GM23338 (cell line): ENCODE measurements at regions not wholly inside any gene's neighbourhood (a gene's known extent, or its start where the extent isn't known, plus 50 kb on each side); places are given as distances from the start of the nearest gene placed in this dataset.

Source experiments
- CTCF ChIP-seq, 2 experiments: fragments of 200-600 bp in 1 of 2; sonication (generic) in 1 of 2; conservative IDR thresholded peaks; 2 replicates each; pipeline versions ENCODE4 v1.5.1 to v1.6.1; 2016 to 2017; ENCODE audit warnings: antibody characterized with exemption in 2 of 2, low read depth in 2 of 2, mild to moderate bottlenecking in 2 of 2, moderate library complexity in 1 of 2
- POLR2AphosphoS5 ChIP-seq: IDR thresholded peaks from 2 replicates; pipeline ENCODE4 v1.6.1; 2016; ENCODE audit warnings: antibody characterized with exemption, low read depth

DNA sequence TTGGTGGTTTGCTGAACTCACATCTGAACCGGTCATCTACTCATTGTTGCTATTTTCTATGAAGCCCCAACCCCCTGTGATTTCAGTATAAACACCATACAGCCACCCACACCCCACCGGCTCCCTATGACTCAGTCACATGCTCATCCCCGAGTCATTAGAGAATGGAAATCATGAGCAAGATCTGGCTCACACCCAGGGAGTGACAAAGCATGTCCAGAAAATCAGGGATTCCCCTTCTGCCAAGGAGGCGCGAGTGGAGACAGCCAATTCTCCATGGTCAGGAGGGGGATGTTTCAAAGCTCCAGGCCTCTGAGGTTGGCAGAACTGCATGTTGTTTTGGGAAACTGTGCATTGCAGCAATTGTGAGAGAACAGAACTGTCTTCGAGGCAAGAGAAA, 657.5 kb upstream of the TBX3 start:
- TF ChIP-seq CTCF (conservative IDR thresholded peaks at IDR 0.05; ENCODE audit: low read depth in 2 of 2) (no peak), POLR2AphosphoS5 (no peak)
